ENCODE measurements at regions not wholly inside any gene's neighbourhood (a gene's known extent, or its start where the extent isn't known, plus 50 kb on each side); places are given as distances from the start of the nearest gene placed in this dataset.

DNA sequence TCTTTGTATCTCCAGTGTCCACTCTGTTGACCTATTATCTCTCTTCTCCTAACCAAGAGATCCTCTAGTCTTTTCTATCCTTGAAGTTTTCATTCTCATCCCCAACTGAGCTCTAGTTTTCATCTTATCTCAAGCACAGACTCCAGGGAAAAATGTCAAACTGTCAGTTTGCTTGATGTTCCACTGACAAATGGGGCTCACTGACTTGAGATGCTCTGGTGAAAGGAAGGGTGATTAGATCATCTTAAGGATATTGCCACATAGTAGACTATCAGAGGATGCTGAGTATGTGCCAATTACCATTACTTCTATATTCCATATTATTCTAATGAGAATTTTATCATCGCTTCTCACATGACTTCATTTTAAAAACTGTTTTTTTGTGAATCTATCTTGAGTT lies 2008.2 kb downstream of the ARAP2 start:
- no peak overlapping the region for H3K4me2 ChIP-seq (replicated peaks; ENCODE audit: extremely low read depth, low read length, poor library complexity, severe bottlenecking)
- DNase-seq, result no peak
- TF ChIP-seq CTCF (IDR thresholded peaks at IDR 0.05), result no peak
- intact Hi-C loops (cut with micrococcal nuclease), result no loop called here
- Mint-ChIP-seq H3K27me3 (ENCODE audit: low read depth in 3 of 3) (no peaks in the 10 kb centered on the region), H3K27ac (no peak overlapping the region), H3K9me3 (peaks cover 0 to 8% (median 2%) of the 10 kb centered on the region in 7 donors), H3K4me3 (no peak overlapping the region), H3K4me1 (no peaks in the 10 kb centered on the region), H3K36me3 (no peaks in the 10 kb centered on the region)
- H3K9ac ChIP-seq (ENCODE audit: insufficient read depth, low read length, poor library complexity, severe bottlenecking), result no peak overlapping the region
- no peaks in the 10 kb centered on the region for H3K79me2 ChIP-seq (ENCODE audit: insufficient read depth, low read length)
- no peak overlapping the region for H3K4me3 ChIP-seq (replicated peaks in 1 of 3; ENCODE audit: low read depth in 2 of 3, low read length in 3 of 3)
- H3K36me3 ChIP-seq (replicated peaks in 1 of 2; ENCODE audit: control insufficient read depth in 1 of 2, insufficient read depth in 2 of 2, low read length in 2 of 2), result no peaks in the 10 kb centered on the region
- no peaks in the 10 kb centered on the region for H4K20me1 ChIP-seq (ENCODE audit: insufficient read depth, low read length)
- H3K4me1 ChIP-seq (ENCODE audit: control insufficient read depth in 1 of 2, insufficient read depth in 2 of 2, low read length in 2 of 2), result no peaks in the 10 kb centered on the region
- no peak overlapping the region for H3K27ac ChIP-seq (ENCODE audit: low read depth in 1 of 2, low read length in 2 of 2)
- H3K9me3 ChIP-seq (replicated peaks in 1 of 2; ENCODE audit: control insufficient read depth in 1 of 2, insufficient read depth in 1 of 2, low read length in 2 of 2), result peaks cover 0 to 4% of the 10 kb centered on the region in 2 donors
- H3K27me3 ChIP-seq (ENCODE audit: control insufficient read depth in 2 of 2, insufficient read depth in 2 of 2, low read length in 2 of 2), result no peaks in the 10 kb centered on the region
- no CpG with 5 or more reads among the region's 1 CpG for WGBS (ENCODE audit: insufficient coverage)
- H2AFZ ChIP-seq (ENCODE audit: insufficient read depth, low read depth, low read length, poor library complexity, severe bottlenecking), result no peak overlapping the region

DNA sequence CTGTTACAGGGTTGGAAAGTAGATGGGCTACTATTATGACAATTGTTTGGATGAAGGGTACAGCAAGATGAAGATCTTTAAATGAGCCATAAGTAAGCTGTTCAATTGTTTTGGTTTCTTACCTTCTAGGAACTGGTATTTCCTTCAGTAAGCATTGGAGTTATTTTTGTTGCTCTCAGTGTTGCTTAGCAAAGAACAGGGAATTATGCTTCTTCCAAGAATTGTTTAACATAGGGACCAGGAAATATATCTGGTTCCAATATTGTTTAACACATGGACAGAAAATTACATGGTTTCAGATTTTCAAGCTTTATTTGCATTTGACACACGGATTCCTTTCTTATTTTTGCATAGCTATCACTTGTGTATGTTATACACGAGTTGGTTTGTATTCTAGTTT lies 1999.0 kb downstream of the ARAP2 start:
- Mint-ChIP-seq H3K27ac (no peak overlapping the region), H3K36me3 (no peaks in the 10 kb centered on the region), H3K4me1 (no peaks in the 10 kb centered on the region), H3K4me3 (no peak overlapping the region), H3K9me3 (peaks cover 0 to 4% (median 2%) of the 10 kb centered on the region in 7 donors), H3K27me3 (ENCODE audit: low read depth in 3 of 3) (no peaks in the 10 kb centered on the region)
- Histone ChIP-seq H3K4me1 (ENCODE audit: control insufficient read depth in 1 of 2, insufficient read depth in 2 of 2, low read length in 2 of 2) (no peaks in the 10 kb centered on the region), H3K4me2 (replicated peaks; ENCODE audit: extremely low read depth, low read length, poor library complexity, severe bottlenecking) (no peak overlapping the region), H3K79me2 (ENCODE audit: insufficient read depth, low read length) (no peaks in the 10 kb centered on the region), H3K36me3 (replicated peaks in 1 of 2; ENCODE audit: control insufficient read depth in 1 of 2, insufficient read depth in 2 of 2, low read length in 2 of 2) (no peaks in the 10 kb centered on the region), H4K20me1 (ENCODE audit: insufficient read depth, low read length) (no peaks in the 10 kb centered on the region), H3K4me3 (replicated peaks in 1 of 3; ENCODE audit: low read depth in 2 of 3, low read length in 3 of 3) (no peak overlapping the region), H3K9ac (ENCODE audit: insufficient read depth, low read length, poor library complexity, severe bottlenecking) (no peak overlapping the region), H3K27me3 (ENCODE audit: control insufficient read depth in 2 of 2, insufficient read depth in 2 of 2, low read length in 2 of 2) (no peaks in the 10 kb centered on the region), H2AFZ (ENCODE audit: insufficient read depth, low read depth, low read length, poor library complexity, severe bottlenecking) (no peak overlapping the region), H3K27ac (ENCODE audit: low read depth in 1 of 2, low read length in 2 of 2) (no peak overlapping the region), H3K9me3 (replicated peaks in 1 of 2; ENCODE audit: control insufficient read depth in 1 of 2, insufficient read depth in 1 of 2, low read length in 2 of 2) (peaks cover 0 to 4% of the 10 kb centered on the region in 2 donors)
- WGBS (ENCODE audit: insufficient coverage), result no CpG with 5 or more reads among the region's 2 CpGs
- intact Hi-C loops (cut with micrococcal nuclease), result no loop called here
- no peak for TF ChIP-seq CTCF (IDR thresholded peaks at IDR 0.05)
- no peak for DNase-seq
